Peyer's patch (tissue), 4 donors: ENCODE measurements at regions not wholly inside any gene's neighbourhood (a gene's known extent, or its start where the extent isn't known, plus 50 kb on each side); places are given as distances from the start of the nearest gene placed in this dataset.

Experiments
- CTCF ChIP-seq, 6 experiments: fragments of 450-650 bp in 4 of 6; fragments of 200-600 bp in 2 of 6; sonication (generic) in 1 of 6; IDR thresholded peaks; one replicate each; pipeline ENCODE4 v1.5.1; 2017 to 2019; ENCODE audit warnings: antibody characterized with exemption in 6 of 6, mild to moderate bottlenecking in 3 of 6, moderate library complexity in 1 of 6
- POLR2A ChIP-seq, 2 donors: fragments of 450-650 bp; IDR thresholded peaks; one replicate each; pipeline ENCODE4 v1.5.1; 2017; ENCODE audit warnings: antibody characterized with exemption in 2 of 2, mild to moderate bottlenecking in 2 of 2, moderate library complexity in 2 of 2

DNA sequence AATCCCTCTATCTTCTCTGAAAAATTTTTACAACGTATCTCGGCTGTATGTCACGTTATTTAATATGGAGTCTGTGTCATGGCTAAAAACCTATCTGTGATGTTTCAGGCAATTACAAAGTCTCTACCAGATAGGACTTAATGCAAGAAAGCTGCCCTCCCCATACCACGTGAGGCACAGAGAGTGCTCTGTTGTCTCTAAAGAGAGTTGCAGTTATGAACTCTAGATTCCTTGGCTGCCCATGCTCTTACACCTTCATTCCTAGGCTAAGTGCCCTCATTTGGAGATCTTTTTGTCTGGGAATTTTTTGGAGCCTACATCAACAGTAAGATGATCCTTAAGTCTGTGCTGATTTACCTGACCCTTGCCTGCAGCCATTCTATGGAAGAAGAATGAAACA lies 935.9 kb downstream of the C4orf33 start:
- TF ChIP-seq CTCF (IDR thresholded peaks at IDR 0.05) (no peak), POLR2A (IDR thresholded peaks at IDR 0.05) (no peak)
